ENCODE measurements at regions not wholly inside any gene's neighbourhood (a gene's known extent, or its start where the extent isn't known, plus 50 kb on each side); places are given as distances from the start of the nearest gene placed in this dataset.

DNA sequence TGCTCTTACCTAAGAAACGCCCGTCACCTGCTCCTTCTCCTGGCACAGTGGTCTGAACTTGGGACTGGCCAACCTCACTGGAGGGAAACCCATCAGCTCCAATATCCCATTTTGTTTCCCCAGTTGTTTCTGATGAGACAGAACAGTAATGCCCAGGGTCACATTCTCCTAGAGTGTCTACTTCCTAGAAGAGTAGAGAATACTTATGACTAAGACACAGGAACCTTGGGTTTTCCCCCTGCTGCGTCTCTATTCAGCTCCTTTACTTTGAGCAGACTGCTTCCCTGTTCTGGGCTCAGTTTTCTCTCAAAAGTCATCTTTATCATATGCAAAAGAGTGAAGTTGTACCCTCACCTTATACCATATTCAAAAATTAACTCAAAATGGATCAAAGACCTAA is 79.4 kb downstream of the POLR2M start:
- H3K27ac Mint-ChIP-seq (ENCODE audit: unreplicated experiment) = no peak overlapping the region
- H3K9me3 Mint-ChIP-seq (ENCODE audit: low read depth) = no peaks in the 10 kb centered on the region
- no peak for TF ChIP-seq CTCF (IDR thresholded peaks at IDR 0.05)
- peaks cover 9% of the 10 kb centered on the region for H3K4me1 Mint-ChIP-seq (ENCODE audit: low read depth)
- no peaks in the 10 kb centered on the region for H3K27me3 Mint-ChIP-seq (ENCODE audit: low read depth)
- no peak for DNase-seq (ENCODE audit: low spot score)
- H3K4me3 Mint-ChIP-seq (ENCODE audit: unreplicated experiment) = no peak overlapping the region
- no peaks in the 10 kb centered on the region for H3K36me3 Mint-ChIP-seq (ENCODE audit: low read depth)

DNA sequence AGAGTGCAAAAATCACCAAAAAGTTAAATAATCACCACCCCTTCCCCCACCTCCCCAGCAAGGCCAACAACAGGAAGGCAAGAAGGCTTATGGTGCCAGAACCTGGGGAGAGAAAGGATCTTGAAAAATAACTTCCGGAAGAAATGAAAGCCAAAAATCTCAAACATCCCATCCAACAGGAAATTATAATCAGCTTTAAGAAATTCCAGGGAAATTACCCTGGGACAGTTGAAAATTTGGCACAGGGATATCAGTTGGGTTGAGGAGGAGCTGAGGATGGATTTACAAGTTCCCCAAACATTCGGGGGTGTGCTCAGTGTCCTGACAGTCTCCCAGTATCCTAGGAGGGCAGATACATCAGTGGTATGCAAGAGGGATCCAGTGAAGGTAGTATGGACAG is 82.7 kb downstream of the POLR2M start:
- no peaks in the 10 kb centered on the region for H3K9me3 Mint-ChIP-seq (ENCODE audit: low read depth)
- TF ChIP-seq CTCF (IDR thresholded peaks at IDR 0.05) = no peak
- H3K27ac Mint-ChIP-seq (ENCODE audit: unreplicated experiment) = no peak overlapping the region
- H3K4me1 Mint-ChIP-seq (ENCODE audit: low read depth) = peaks cover 3% of the 10 kb centered on the region
- no peak for DNase-seq (ENCODE audit: low spot score)
- no peaks in the 10 kb centered on the region for H3K36me3 Mint-ChIP-seq (ENCODE audit: low read depth)
- peaks cover 15% of the 10 kb centered on the region for H3K27me3 Mint-ChIP-seq (ENCODE audit: low read depth)
- no peak overlapping the region for H3K4me3 Mint-ChIP-seq (ENCODE audit: unreplicated experiment)

GRCh38 chr15:57792724-57793449 is 86.4 kb downstream of the POLR2M start:
- TF ChIP-seq CTCF (IDR thresholded peaks at IDR 0.05) = no peak
- peaks cover 15% of the 10 kb centered on the region for H3K27me3 Mint-ChIP-seq (ENCODE audit: low read depth)
- no peaks in the 10 kb centered on the region for H3K4me1 Mint-ChIP-seq (ENCODE audit: low read depth)
- no peak for DNase-seq (ENCODE audit: low spot score)
- no peaks in the 10 kb centered on the region for H3K36me3 Mint-ChIP-seq (ENCODE audit: low read depth)
- no peaks in the 10 kb centered on the region for H3K9me3 Mint-ChIP-seq (ENCODE audit: low read depth)
- no peak overlapping the region for H3K27ac Mint-ChIP-seq (ENCODE audit: unreplicated experiment)
- no peak overlapping the region for H3K4me3 Mint-ChIP-seq (ENCODE audit: unreplicated experiment)

GRCh38 chr15:57795261-57795660 is 88.7 kb downstream of the POLR2M start:
- DNase-seq (ENCODE audit: low spot score) = no peak
- Mint-ChIP-seq H3K4me1 (ENCODE audit: low read depth) (no peaks in the 10 kb centered on the region), H3K4me3 (ENCODE audit: unreplicated experiment) (no peak overlapping the region), H3K36me3 (ENCODE audit: low read depth) (no peaks in the 10 kb centered on the region), H3K27me3 (ENCODE audit: low read depth) (peaks cover 22% of the 10 kb centered on the region), H3K9me3 (ENCODE audit: low read depth) (no peaks in the 10 kb centered on the region), H3K27ac (ENCODE audit: unreplicated experiment) (no peak overlapping the region)
- no peak for TF ChIP-seq CTCF (IDR thresholded peaks at IDR 0.05)

DNA sequence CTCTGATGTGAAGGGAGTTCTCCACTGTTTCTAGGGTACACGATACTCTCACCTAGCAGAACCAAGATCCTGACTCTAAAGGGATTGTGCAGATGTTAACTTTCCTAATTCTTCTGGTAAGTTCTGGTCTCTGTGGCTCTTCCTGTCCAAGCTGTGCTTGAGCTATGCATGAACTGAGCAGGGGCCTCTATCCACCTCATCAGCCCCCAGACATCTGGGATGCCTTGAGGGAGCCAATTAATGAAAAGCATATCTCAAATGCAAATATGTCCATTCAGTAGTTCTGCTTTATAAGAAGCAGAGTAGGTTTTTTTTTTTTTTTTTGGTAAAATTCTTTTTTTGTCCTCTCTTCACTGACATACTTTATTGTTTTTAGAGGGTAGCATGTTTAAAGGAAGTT is 89.6 kb downstream of the POLR2M start:
- H3K36me3 Mint-ChIP-seq (ENCODE audit: low read depth) = no peaks in the 10 kb centered on the region
- H3K4me1 Mint-ChIP-seq (ENCODE audit: low read depth) = no peaks in the 10 kb centered on the region
- no peak for DNase-seq (ENCODE audit: low spot score)
- H3K9me3 Mint-ChIP-seq (ENCODE audit: low read depth) = no peaks in the 10 kb centered on the region
- no peak for TF ChIP-seq CTCF (IDR thresholded peaks at IDR 0.05)
- no peak overlapping the region for H3K27ac Mint-ChIP-seq (ENCODE audit: unreplicated experiment)
- peaks cover 24% of the 10 kb centered on the region for H3K27me3 Mint-ChIP-seq (ENCODE audit: low read depth)
- H3K4me3 Mint-ChIP-seq (ENCODE audit: unreplicated experiment) = no peak overlapping the region

Data from chondrocyte (in vitro differentiated cells).